ENCODE measurements at regions not wholly inside any gene's neighbourhood (a gene's known extent, or its start where the extent isn't known, plus 50 kb on each side); places are given as distances from the start of the nearest gene placed in this dataset.

DNA sequence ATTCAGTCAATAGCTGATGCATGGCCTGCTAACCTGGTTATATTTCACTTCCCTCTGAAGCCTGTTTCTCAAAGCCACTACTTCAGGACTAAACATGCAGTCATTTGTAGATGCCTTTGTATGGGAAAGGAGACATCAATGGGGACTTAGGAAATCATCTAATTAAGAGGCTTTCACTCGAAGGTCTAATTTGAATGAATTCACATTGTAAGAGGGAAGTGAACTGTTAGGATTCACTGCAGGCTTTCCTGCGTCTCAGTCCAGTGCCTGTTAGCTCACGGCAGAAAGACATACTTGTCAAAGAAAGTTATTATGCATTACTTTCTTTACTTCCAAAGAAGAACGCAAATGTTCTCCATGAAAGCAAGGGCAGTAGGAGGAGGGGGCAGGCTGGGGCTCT is 50.6 kb upstream of the CDK20 start:
- ATAC-seq (no peak), DNase-seq (ENCODE audit: low spot score) (no peak)
- CTCF ChIA-PET, result interaction anchor here (1.0 to 2.0 kb wide), 8 partner anchors 10 to 141 kb away, joined by 3 to 21 read pairs (median 4); no protein-coding TSS in a partner anchor
- Mint-ChIP-seq H3K36me3 (no peaks in the 10 kb centered on the region), H3K27ac (no peak overlapping the region), H3K4me1 (peaks cover 27% of the 10 kb centered on the region), H3K4me3 (no peak overlapping the region), H3K9me3 (no peaks in the 10 kb centered on the region), H3K27me3 (ENCODE audit: low read depth) (peaks cover 5% of the 10 kb centered on the region; the same call in 1 of the 2 replicates)
- TF ChIP-seq CREM (CRISPR knock-in tag; IDR thresholded peaks at IDR 0.05) (no peak), SP1 (CRISPR knock-in tag; conservative IDR thresholded peaks at IDR 0.05) (no peak), TP53 (CRISPR knock-in tag; IDR thresholded peaks at IDR 0.05) (no peak), NR3C1 (CRISPR knock-in tag; conservative IDR thresholded peaks at IDR 0.05; ENCODE audit: low read depth) (no peak), ZNF219 (CRISPR knock-in tag; IDR thresholded peaks at IDR 0.05; ENCODE audit: borderline replicate concordance) (no peak), STAT6 (CRISPR knock-in tag; conservative IDR thresholded peaks at IDR 0.05; ENCODE audit: low read depth) (no peak)
- TF ChIP-seq, protein P1, sequence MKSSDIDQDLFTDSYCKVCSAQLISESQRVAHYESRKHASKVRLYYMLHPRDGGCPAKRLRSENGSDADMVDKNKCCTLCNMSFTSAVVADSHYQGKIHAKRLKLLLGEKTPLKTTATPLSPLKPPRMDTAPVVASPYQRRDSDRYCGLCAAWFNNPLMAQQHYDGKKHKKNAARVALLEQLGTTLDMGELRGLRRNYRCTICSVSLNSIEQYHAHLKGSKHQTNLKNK (CRISPR knock-in tag; IDR thresholded peaks at IDR 0.05), result no peak
- POLR2A ChIA-PET, result no interaction called here
